HG02642 (cell line): ENCODE measurements at regions not wholly inside any gene's neighbourhood (a gene's known extent, or its start where the extent isn't known, plus 50 kb on each side); places are given as distances from the start of the nearest gene placed in this dataset.

Experiments
- ATAC-seq: cut with Tn5 transposase; IDR thresholded peaks from one replicate; pipeline ENCODE4 v1.9.1; 2021; ENCODE audit warnings: mild to moderate bottlenecking; ENCODE audit not compliant: unreplicated experiment, poor library complexity

GRCh38 chr11:11056316-11056715, 198.5 kb upstream of the ZBED5 start:
- ATAC-seq: no peak

GRCh38 chr11:11047851-11048610, 190.2 kb upstream of the ZBED5 start:
- ATAC-seq: no peak

GRCh38 chr11:11046781-11047180, 188.9 kb upstream of the ZBED5 start:
- no peak for ATAC-seq

- ATAC-seq: no peak
These were observed 187.5 kb upstream of the ZBED5 start for GRCh38 chr11:11045156-11045930.

- ATAC-seq: no peak
These were observed 186.4 kb upstream of the ZBED5 start for GRCh38 chr11:11044137-11044855.

GRCh38 chr11:11043721-11044120, 185.9 kb upstream of the ZBED5 start:
- no peak for ATAC-seq

GRCh38 chr11:11039208-11039965, 181.5 kb upstream of the ZBED5 start:
- no peak for ATAC-seq

- ATAC-seq: no peak
These were observed 180.9 kb upstream of the ZBED5 start for GRCh38 chr11:11038782-11039181.

- ATAC-seq: no peak
These were observed 180.5 kb upstream of the ZBED5 start for GRCh38 chr11:11038352-11038751.

- peak; percentile 67 for ATAC-seq
These were observed 179.2 kb upstream of the ZBED5 start for GRCh38 chr11:11036848-11037732.

- no peak for ATAC-seq
These were observed 178.5 kb upstream of the ZBED5 start for GRCh38 chr11:11036185-11036847.

GRCh38 chr11:11035331-11035730, 177.5 kb upstream of the ZBED5 start:
- ATAC-seq: no peak

GRCh38 chr11:11034476-11034875, 176.6 kb upstream of the ZBED5 start:
- no peak for ATAC-seq

GRCh38 chr11:11032066-11032465, 174.2 kb upstream of the ZBED5 start:
- ATAC-seq: no peak

- ATAC-seq: no peak
These were observed 171.2 kb upstream of the ZBED5 start for GRCh38 chr11:11029027-11029426.

GRCh38 chr11:11028017-11028692, 170.3 kb upstream of the ZBED5 start:
- ATAC-seq: peak; percentile 65

GRCh38 chr11:11027288-11027687, 169.4 kb upstream of the ZBED5 start:
- no peak for ATAC-seq

- no peak for ATAC-seq
These were observed 167.2 kb upstream of the ZBED5 start for GRCh38 chr11:11025087-11025486.
